CD14-positive monocyte (primary cell): ENCODE measurements at regions not wholly inside any gene's neighbourhood (a gene's known extent, or its start where the extent isn't known, plus 50 kb on each side); places are given as distances from the start of the nearest gene placed in this dataset.
A peak's percentile ranks its signal among the peaks of the same experiment; 100 is the strongest.

ENCODE experiments used
- DNase-seq, 3 donors: peaks; one replicate each; pipeline ENCODE4 v3.0.0-alpha.2; 2011 to 2022
- H2AFZ ChIP-seq: 2 replicates; pipeline ENCODE4 v1.6.0; 2012; ENCODE audit warnings: mild to moderate bottlenecking, low read depth, low read length, inconsistent platforms; ENCODE audit not compliant: insufficient read depth, poor library complexity, severe bottlenecking
- H3K27ac ChIP-seq, 2 donors: 1 replicate in 1 of 2; 2 replicates in 1 of 2; pipeline ENCODE4 v1.5.1; 2012 to 2013; ENCODE audit warnings: low read length in 2 of 2, control low read depth in 1 of 2, inconsistent platforms in 1 of 2, low read depth in 1 of 2, mild to moderate bottlenecking in 1 of 2
- H3K27me3 ChIP-seq, 2 donors: one replicate each; pipeline versions ENCODE4 v1.6.0 to v1.6.1; 2011 to 2013; ENCODE audit warnings: low read length in 2 of 2; ENCODE audit not compliant: control insufficient read depth in 2 of 2, insufficient read depth in 2 of 2
- H3K36me3 ChIP-seq, 2 donors: replicated peaks in 1 of 2; 1 replicate in 1 of 2; 2 replicates in 1 of 2; pipeline versions ENCODE4 v1.5.1 to v1.6.1; 2012 to 2013; ENCODE audit warnings: low read length in 2 of 2, control low read depth in 1 of 2, inconsistent platforms in 1 of 2, mild to moderate bottlenecking in 1 of 2; ENCODE audit not compliant: insufficient read depth in 2 of 2, control insufficient read depth in 1 of 2
- H3K4me1 ChIP-seq, 2 donors: 1 replicate in 1 of 2; 2 replicates in 1 of 2; pipeline versions ENCODE4 v1.5.1 to v1.6.1; 2012 to 2013; ENCODE audit warnings: low read length in 2 of 2, control low read depth in 1 of 2, inconsistent platforms in 1 of 2, mild to moderate bottlenecking in 1 of 2, moderate library complexity in 1 of 2; ENCODE audit not compliant: insufficient read depth in 2 of 2, control insufficient read depth in 1 of 2
- H3K4me2 ChIP-seq: replicated peaks from 2 replicates; pipeline ENCODE3; 2012; ENCODE audit warnings: low read length, moderate library complexity, mild to moderate bottlenecking; ENCODE audit not compliant: poor library complexity, severe bottlenecking; ENCODE audit errors: extremely low read depth
- H3K4me3 ChIP-seq, 3 experiments: fragments of 200-600 bp in 1 of 3; sonication (generic) in 1 of 3; replicated peaks in 1 of 3; 1 replicate in 2 of 3; 2 replicates in 1 of 3; pipeline ENCODE4 v1.5.1; 2011 to 2013; ENCODE audit warnings: low read length in 3 of 3, mild to moderate bottlenecking in 3 of 3, control low read depth in 2 of 3, low read depth in 2 of 3, inconsistent platforms in 1 of 3, moderate library complexity in 1 of 3
- H3K79me2 ChIP-seq: 2 replicates; pipeline ENCODE4 v1.6.0; 2012; ENCODE audit warnings: mild to moderate bottlenecking, control low read depth, inconsistent platforms, low read length, moderate library complexity; ENCODE audit not compliant: insufficient read depth
- H3K9ac ChIP-seq: 2 replicates; pipeline ENCODE4 v1.6.0; 2017; ENCODE audit warnings: low read length, mild to moderate bottlenecking; ENCODE audit not compliant: insufficient read depth, poor library complexity, severe bottlenecking
- H3K9me3 ChIP-seq, 2 donors: replicated peaks in 1 of 2; 1 replicate in 1 of 2; 2 replicates in 1 of 2; pipeline versions ENCODE4 v1.5.1 to v1.6.1; 2012 to 2013; ENCODE audit warnings: low read length in 2 of 2, control low read depth in 1 of 2; ENCODE audit not compliant: control insufficient read depth in 1 of 2, insufficient read depth in 1 of 2
- H4K20me1 ChIP-seq: 2 replicates; pipeline ENCODE4 v1.6.0; 2012; ENCODE audit warnings: mild to moderate bottlenecking, low read length, control low read depth, moderate library complexity; ENCODE audit not compliant: insufficient read depth
- H3K27ac Mint-ChIP-seq, 7 donors: one replicate each; pipeline ENCODE4 v1.8.0; 2020; ENCODE audit warnings: mild to moderate bottlenecking in 7 of 7, mixed read lengths in 7 of 7, moderate library complexity in 6 of 7, inconsistent platforms in 2 of 7
- H3K27me3 Mint-ChIP-seq, 3 donors: one replicate each; pipeline ENCODE4 v1.8.0; 2021 to 2022; ENCODE audit warnings: low read depth in 3 of 3, mild to moderate bottlenecking in 3 of 3, mixed read lengths in 3 of 3, moderate library complexity in 3 of 3, inconsistent platforms in 1 of 3
- H3K36me3 Mint-ChIP-seq, 2 donors: one replicate each; pipeline ENCODE4 v1.8.0; 2020; ENCODE audit warnings: mixed read lengths in 2 of 2, inconsistent platforms in 1 of 2, mild to moderate bottlenecking in 1 of 2
- H3K4me1 Mint-ChIP-seq: one replicate; pipeline ENCODE4 v1.8.0; 2020; ENCODE audit warnings: mild to moderate bottlenecking, mixed read lengths
- H3K4me3 Mint-ChIP-seq, 2 donors: one replicate each; pipeline ENCODE4 v1.8.0; 2020; ENCODE audit warnings: mild to moderate bottlenecking in 2 of 2, mixed read lengths in 2 of 2, moderate library complexity in 1 of 2
- H3K9me3 Mint-ChIP-seq, 7 donors: one replicate each; pipeline ENCODE4 v1.8.0; 2020 to 2022; ENCODE audit warnings: mixed read lengths in 7 of 7, mild to moderate bottlenecking in 6 of 7, moderate library complexity in 6 of 7, inconsistent platforms in 2 of 7
- WGBS: methylation state at CpG from one replicate; pipeline ENCODE4 v1.1.5; 2013; ENCODE audit warnings: missing lambda C conversion rate; ENCODE audit not compliant: insufficient coverage; 5-methylcytosine and 5-hydroxymethylcytosine counted together
- intact Hi-C, 2 donors: fragments of 100-400 bp; cut with micrococcal nuclease; formaldehyde crosslinking; loops; one replicate each; pipeline versions ENCODE4 v1.15.0 to v1.15.1; 2023
- TF ChIP-seq, protein P1 (sequence below): fragments of 200-600 bp; IDR thresholded peaks from one replicate; pipeline ENCODE4 v1.8.0; 2022; ENCODE audit warnings: antibody characterized with exemption, mild to moderate bottlenecking

DNA sequence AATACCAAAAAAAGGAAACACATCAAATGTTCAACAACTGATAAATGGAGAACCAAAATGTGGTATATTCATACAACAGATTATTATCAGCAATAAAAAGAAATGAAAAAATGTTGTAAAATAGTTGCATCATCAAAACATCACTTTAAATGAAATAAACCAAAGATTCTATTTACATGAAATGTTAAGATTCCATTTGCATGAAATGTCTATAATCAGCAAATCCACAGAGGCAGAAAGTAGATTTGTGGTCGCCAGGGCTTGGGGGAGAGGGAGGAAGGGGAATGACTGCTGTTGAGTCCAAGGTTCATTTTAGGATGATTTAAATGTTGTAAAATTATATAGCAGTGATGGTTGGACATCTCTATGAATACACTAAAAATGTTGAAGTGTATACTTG is 181.9 kb downstream of the RTP5 start:
- Histone ChIP-seq H2AFZ (no peak overlapping the region), H4K20me1 (no peaks in the 10 kb centered on the region), H3K4me1 (no peaks in the 10 kb centered on the region), H3K9me3 (peaks cover 0 to 5% of the 10 kb centered on the region in 2 donors), H3K4me3 (no peak overlapping the region), H3K27ac (no peak overlapping the region), H3K79me2 (no peaks in the 10 kb centered on the region), H3K27me3 (peaks cover 6 to 13% of the 10 kb centered on the region in 2 donors), H3K4me2 (no peak overlapping the region), H3K9ac (no peak overlapping the region), H3K36me3 (no peaks in the 10 kb centered on the region)
- TF ChIP-seq, protein P1, sequence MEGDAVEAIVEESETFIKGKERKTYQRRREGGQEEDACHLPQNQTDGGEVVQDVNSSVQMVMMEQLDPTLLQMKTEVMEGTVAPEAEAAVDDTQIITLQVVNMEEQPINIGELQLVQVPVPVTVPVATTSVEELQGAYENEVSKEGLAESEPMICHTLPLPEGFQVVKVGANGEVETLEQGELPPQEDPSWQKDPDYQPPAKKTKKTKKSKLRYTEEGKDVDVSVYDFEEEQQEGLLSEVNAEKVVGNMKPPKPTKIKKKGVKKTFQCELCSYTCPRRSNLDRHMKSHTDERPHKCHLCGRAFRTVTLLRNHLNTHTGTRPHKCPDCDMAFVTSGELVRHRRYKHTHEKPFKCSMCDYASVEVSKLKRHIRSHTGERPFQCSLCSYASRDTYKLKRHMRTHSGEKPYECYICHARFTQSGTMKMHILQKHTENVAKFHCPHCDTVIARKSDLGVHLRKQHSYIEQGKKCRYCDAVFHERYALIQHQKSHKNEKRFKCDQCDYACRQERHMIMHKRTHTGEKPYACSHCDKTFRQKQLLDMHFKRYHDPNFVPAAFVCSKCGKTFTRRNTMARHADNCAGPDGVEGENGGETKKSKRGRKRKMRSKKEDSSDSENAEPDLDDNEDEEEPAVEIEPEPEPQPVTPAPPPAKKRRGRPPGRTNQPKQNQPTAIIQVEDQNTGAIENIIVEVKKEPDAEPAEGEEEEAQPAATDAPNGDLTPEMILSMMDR: no peak
- H3K27ac Mint-ChIP-seq: no peak overlapping the region
- H3K27me3 Mint-ChIP-seq: peaks cover 28 to 54% (median 44%) of the 10 kb centered on the region in 3 donors
- peak overlapping the region in 1 of 2 donors; percentile 23 for H3K4me3 Mint-ChIP-seq
- DNase-seq: no peak
- WGBS: no CpG with 5 or more reads among the region's 1 CpG
- intact Hi-C loops: no loop called here
- peaks cover under 1 to 14% (median 4%) of the 10 kb centered on the region in 7 donors for H3K9me3 Mint-ChIP-seq
- H3K4me1 Mint-ChIP-seq: no peaks in the 10 kb centered on the region
- H3K36me3 Mint-ChIP-seq: no peaks in the 10 kb centered on the region

DNA sequence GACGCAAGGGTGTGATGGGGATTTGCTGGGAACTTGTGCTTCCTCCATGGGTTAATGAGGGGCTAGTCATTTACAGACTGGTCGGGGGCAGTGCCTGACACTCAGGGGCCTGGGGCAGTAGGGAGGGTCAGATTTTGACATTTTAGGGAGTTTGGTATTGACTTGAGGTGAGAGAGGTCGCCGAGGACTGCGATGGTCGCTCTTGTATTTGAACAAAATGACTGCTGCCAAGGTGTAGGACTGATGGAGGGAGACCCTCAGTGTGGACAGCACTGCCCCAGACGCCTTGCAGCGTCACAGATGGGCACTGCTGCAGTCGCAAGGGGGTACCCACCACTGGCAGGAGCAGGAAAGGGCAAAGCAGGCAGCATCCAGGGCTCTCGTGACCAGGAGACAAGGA is 182.9 kb downstream of the RTP5 start:
- H3K36me3 ChIP-seq: no peaks in the 10 kb centered on the region
- 91% methylated on average over 9 of the region's 10 CpGs for WGBS
- no peaks in the 10 kb centered on the region for H4K20me1 ChIP-seq
- H3K4me3 Mint-ChIP-seq: no peak overlapping the region
- peaks cover 6 to 13% of the 10 kb centered on the region in 2 donors for H3K27me3 ChIP-seq
- no peak overlapping the region for H3K4me2 ChIP-seq
- H3K27ac Mint-ChIP-seq: no peak overlapping the region
- peaks cover 0 to 14% (median 3%) of the 10 kb centered on the region in 7 donors for H3K9me3 Mint-ChIP-seq
- DNase-seq: no peak
- H3K36me3 Mint-ChIP-seq: no peaks in the 10 kb centered on the region
- no peak overlapping the region for H3K4me3 ChIP-seq
- H2AFZ ChIP-seq: no peak overlapping the region
- H3K9ac ChIP-seq: no peak overlapping the region
- intact Hi-C loops: no loop called here
- H3K27ac ChIP-seq: no peak overlapping the region
- H3K79me2 ChIP-seq: no peaks in the 10 kb centered on the region
- H3K9me3 ChIP-seq: peaks cover 0 to 4% of the 10 kb centered on the region in 2 donors
- peaks cover 37 to 59% (median 46%) of the 10 kb centered on the region in 3 donors for H3K27me3 Mint-ChIP-seq
- no peaks in the 10 kb centered on the region for H3K4me1 ChIP-seq
- TF ChIP-seq, protein P1: no peak
- H3K4me1 Mint-ChIP-seq: no peaks in the 10 kb centered on the region
